ENCODE measurements at regions not wholly inside any gene's neighbourhood (a gene's known extent, or its start where the extent isn't known, plus 50 kb on each side); places are given as distances from the start of the nearest gene placed in this dataset.

GRCh38 chr5:143674469-143674786 lies 137.5 kb upstream of the HMHB1 start:
- TF ChIP-seq CHD2 (IDR thresholded peaks at IDR 0.05; ENCODE audit: low read length) (no peak), BCL11A (IDR thresholded peaks at IDR 0.05; ENCODE audit: low read depth in 2 of 2, low read length in 2 of 2) (no peak), USF2 (IDR thresholded peaks at IDR 0.05; ENCODE audit: low read length) (no peak), SRF (IDR thresholded peaks at IDR 0.05; ENCODE audit: low read depth, low read length) (no peak)
- no peak overlapping the region for H3K4me2 ChIP-seq (ENCODE audit: insufficient read depth in 1 of 2, low read depth in 2 of 2, low read length in 2 of 2)
- no peaks in the 10 kb centered on the region for H3K23me2 ChIP-seq (ENCODE audit: low read depth, low read length)
- H3K4me1 ChIP-seq (replicated peaks in 1 of 4; ENCODE audit: control insufficient read depth in 3 of 4, insufficient read depth in 4 of 4, low read length in 3 of 4), result no peaks in the 10 kb centered on the region
- no peak for DNase-seq (ENCODE audit: low read depth in 1 of 2, low spot score in 2 of 2)
- H4K91ac ChIP-seq (replicated peaks; ENCODE audit: insufficient read length, low read length), result no peak overlapping the region
- H3K79me1 ChIP-seq (ENCODE audit: low read depth, low read length), result no peaks in the 10 kb centered on the region
- no peak overlapping the region for H2BK5ac ChIP-seq (ENCODE audit: low read depth, low read length)
- H3K56ac ChIP-seq (replicated peaks; ENCODE audit: insufficient read length, low read depth, low read length), result no peak overlapping the region
- no peak overlapping the region for H4K5ac ChIP-seq (ENCODE audit: insufficient read length, low read depth, low read length)
- FAIRE-seq, result no peak
- no peaks in the 10 kb centered on the region for H3K27me3 ChIP-seq (replicated peaks in 1 of 4; ENCODE audit: control insufficient read depth in 3 of 4, extremely low read depth in 1 of 4, insufficient read depth in 3 of 4, low read length in 3 of 4)
- no peak overlapping the region for H3K4me3 ChIP-seq (ENCODE audit: extremely low read depth in 1 of 4, insufficient read depth in 2 of 4, low read depth in 3 of 4, low read length in 4 of 4)
- no peak overlapping the region for H3K9ac ChIP-seq (replicated peaks in 1 of 4; ENCODE audit: extremely low read depth in 1 of 4, low read depth in 3 of 4, low read length in 3 of 4)
- 88% methylated on average over 2 of the region's 2 CpGs; no CpG with 5 or more reads in 1 of the 2 experiments for WGBS, 2 experiments (ENCODE audit: extremely low coverage in 1 of 2, insufficient coverage in 1 of 2, insufficient read length in 1 of 2, insufficient replicate concordance in 2 of 2, low coverage in 1 of 2, low lambda C conversion rate in 2 of 2, missing lambda C conversion rate in 1 of 2)
- H3K27ac ChIP-seq (ENCODE audit: low read depth, low read length), result no peak overlapping the region
- no peaks in the 10 kb centered on the region for H3K79me2 ChIP-seq (ENCODE audit: control insufficient read depth in 1 of 2, insufficient read depth in 2 of 2, low read length in 2 of 2)
- H2BK15ac ChIP-seq (ENCODE audit: low read length), result no peak overlapping the region
- no peak overlapping the region for H2AFZ ChIP-seq (ENCODE audit: low read length)
- CTCF ChIA-PET (ENCODE audit: partially characterized antibody), result interaction anchor here (1.2 kb wide), 1 partner anchor 9 kb away, joined by 3 read pairs; no protein-coding TSS in a partner anchor
- H2BK20ac ChIP-seq (ENCODE audit: low read length), result no peak overlapping the region
- no peak overlapping the region for H2BK12ac ChIP-seq (ENCODE audit: low read depth, low read length)
- H4K8ac ChIP-seq (ENCODE audit: extremely low read depth, insufficient read depth, low read length), result no peak overlapping the region
- H3K36me3 ChIP-seq (ENCODE audit: control insufficient read depth in 2 of 4, insufficient read depth in 4 of 4, low read length in 3 of 4), result no peaks in the 10 kb centered on the region
- POLR2A ChIA-PET (ENCODE audit: partially characterized antibody), result interaction anchor here (0.6 kb wide), 1 partner anchor 56 kb away, joined by 3 read pairs; no protein-coding TSS in a partner anchor
- no peaks in the 10 kb centered on the region for H4K20me1 ChIP-seq (replicated peaks in 1 of 2; ENCODE audit: control insufficient read depth in 1 of 2, insufficient read depth in 2 of 2, low read length in 2 of 2)
- no peaks in the 10 kb centered on the region; a peak in 1 of 4 replicates for H3K9me3 ChIP-seq (ENCODE audit: insufficient read depth in 2 of 2, low read depth in 1 of 2, low read length in 1 of 2)
- no peak overlapping the region for H2BK120ac ChIP-seq (replicated peaks; ENCODE audit: low read depth, low read length)
- H3K14ac ChIP-seq (ENCODE audit: insufficient read length), result no peak overlapping the region
- no peak overlapping the region for H3K23ac ChIP-seq (ENCODE audit: insufficient read length)
- H2AK5ac ChIP-seq (ENCODE audit: low read depth, low read length), result no peak overlapping the region
- no peak overlapping the region for H3K4ac ChIP-seq (replicated peaks; ENCODE audit: insufficient read length, low read depth, low read length)
- no peak overlapping the region for H3K18ac ChIP-seq (ENCODE audit: extremely low read depth, low read length)
